H1 (cell line): ENCODE measurements at regions not wholly inside any gene's neighbourhood (a gene's known extent, or its start where the extent isn't known, plus 50 kb on each side); places are given as distances from the start of the nearest gene placed in this dataset.

Source experiments
- CTCF ChIA-PET: fragments of 300-600 bp; sonication (Branson Sonifier 250); formaldehyde crosslinking; loops from one replicate; lab custom pipeline; 2021; ENCODE audit not compliant: partially characterized antibody; lab: Charles Lee
- POLR2A ChIA-PET: fragments of 300-600 bp; sonication (Branson Sonifier 250); formaldehyde crosslinking; loops from one replicate; lab custom pipeline; 2021; ENCODE audit warnings: inconsistent platforms; ENCODE audit not compliant: partially characterized antibody; lab: Charles Lee
- DNase-seq, 2 experiments: peaks; one replicate each; pipeline versions ENCODE4 v3.0.0 to v3.0.0-alpha.2; 2010 to 2022; ENCODE audit warnings: low spot score in 2 of 2, low read depth in 1 of 2, mixed read lengths in 1 of 2
- FAIRE-seq: peaks from 2 replicates; lab custom pipeline; 2011; peaks lifted over from hg19 to GRCh38; lab: Jason Lieb, UNC
- H2AFZ ChIP-seq: 2 replicates; pipeline ENCODE4 v1.8.1; 2012; ENCODE audit warnings: low read length, inconsistent platforms
- H2AK5ac ChIP-seq: 2 replicates; pipeline ENCODE4 v1.6.1; 2013; ENCODE audit warnings: low read depth, low read length
- H2BK120ac ChIP-seq: replicated peaks from 2 replicates; pipeline ENCODE3; 2013; ENCODE audit warnings: low read depth, low read length, inconsistent platforms
- H2BK12ac ChIP-seq: 2 replicates; pipeline ENCODE4 v1.6.1; 2013; ENCODE audit warnings: low read depth, low read length
- H2BK15ac ChIP-seq: 2 replicates; pipeline ENCODE4 v1.6.1; 2013; ENCODE audit warnings: low read length
- H2BK20ac ChIP-seq: 2 replicates; pipeline ENCODE4 v1.6.1; 2013; ENCODE audit warnings: low read length
- H2BK5ac ChIP-seq: 2 replicates; pipeline ENCODE4 v1.6.1; 2013; ENCODE audit warnings: low read depth, low read length
- H3K14ac ChIP-seq: 2 replicates; pipeline ENCODE4 v1.6.1; 2013; ENCODE audit warnings: inconsistent platforms; ENCODE audit not compliant: insufficient read length
- H3K18ac ChIP-seq: 2 replicates; pipeline ENCODE4 v1.6.1; 2013; ENCODE audit warnings: low read length; ENCODE audit errors: extremely low read depth
- H3K23ac ChIP-seq: 2 replicates; pipeline ENCODE4 v1.6.1; 2013; ENCODE audit warnings: inconsistent platforms; ENCODE audit not compliant: insufficient read length
- H3K23me2 ChIP-seq: 2 replicates; pipeline ENCODE4 v1.6.1; 2013; ENCODE audit warnings: low read depth, low read length
- H3K27ac ChIP-seq: 2 replicates; pipeline ENCODE4 v1.6.1; 2011; ENCODE audit warnings: low read depth, low read length, inconsistent platforms
- H3K27me3 ChIP-seq, 4 experiments: replicated peaks in 1 of 4; 1 replicate in 1 of 4; 2 replicates in 3 of 4; pipeline versions ENCODE4 v1.6.1 to v1.8.1; 2011 to 2013; ENCODE audit warnings: low read length in 3 of 4, mild to moderate bottlenecking in 3 of 4, inconsistent platforms in 2 of 4, mixed read lengths in 2 of 4, moderate library complexity in 1 of 4; ENCODE audit not compliant: control insufficient read depth in 3 of 4, insufficient read depth in 3 of 4; ENCODE audit errors: extremely low read depth in 1 of 4
- H3K36me3 ChIP-seq, 4 experiments: 2 replicates each; pipeline versions ENCODE4 v1.6.1 to v1.8.1; 2011 to 2013; ENCODE audit warnings: mild to moderate bottlenecking in 4 of 4, low read length in 3 of 4, moderate library complexity in 2 of 4, control low read depth in 1 of 4, inconsistent platforms in 1 of 4; ENCODE audit not compliant: insufficient read depth in 4 of 4, control insufficient read depth in 2 of 4
- H3K4ac ChIP-seq: replicated peaks from 2 replicates; pipeline ENCODE3; 2013; ENCODE audit warnings: low read length, low read depth, mixed read lengths, inconsistent platforms; ENCODE audit not compliant: insufficient read length
- H3K4me1 ChIP-seq, 4 experiments: replicated peaks in 1 of 4; 1 replicate in 1 of 4; 2 replicates in 3 of 4; pipeline versions ENCODE4 v1.6.1 to v1.8.1; 2011 to 2013; ENCODE audit warnings: low read length in 3 of 4, inconsistent platforms in 2 of 4, mixed read lengths in 1 of 4; ENCODE audit not compliant: insufficient read depth in 4 of 4, control insufficient read depth in 3 of 4
- H3K4me2 ChIP-seq, 2 experiments: 2 replicates each; pipeline versions ENCODE4 v1.6.1 to v1.8.1; 2011 to 2013; ENCODE audit warnings: low read depth in 2 of 2, low read length in 2 of 2, control low read depth in 1 of 2, inconsistent platforms in 1 of 2, mild to moderate bottlenecking in 1 of 2; ENCODE audit not compliant: insufficient read depth in 1 of 2
- H3K4me3 ChIP-seq, 4 experiments: fragments of 200-600, 300-600 bp in 1 of 4; sonication (generic), shearing (Covaris generic), sonication (Bioruptor Twin) in 1 of 4; 2 replicates each; pipeline versions ENCODE4 v1.5.1 to v1.8.1; 2011 to 2016; ENCODE audit warnings: low read length in 4 of 4, low read depth in 3 of 4, control low read depth in 2 of 4, inconsistent platforms in 2 of 4, mild to moderate bottlenecking in 2 of 4, mixed read lengths in 1 of 4, moderate library complexity in 1 of 4; ENCODE audit not compliant: insufficient read depth in 2 of 4; ENCODE audit errors: extremely low read depth in 1 of 4
- H3K56ac ChIP-seq: replicated peaks from 2 replicates; pipeline ENCODE3; 2013; ENCODE audit warnings: low read depth, mild to moderate bottlenecking, mixed read lengths, low read length, inconsistent platforms; ENCODE audit not compliant: insufficient read length
- H3K79me1 ChIP-seq: 2 replicates; pipeline ENCODE4 v1.6.1; 2013; ENCODE audit warnings: low read depth, low read length, control low read depth
- H3K79me2 ChIP-seq, 2 experiments: 2 replicates each; pipeline versions ENCODE4 v1.6.1 to v1.8.1; 2012 to 2013; ENCODE audit warnings: low read length in 2 of 2, mild to moderate bottlenecking in 2 of 2, inconsistent platforms in 1 of 2; ENCODE audit not compliant: insufficient read depth in 2 of 2, control insufficient read depth in 1 of 2
- H3K9ac ChIP-seq, 4 experiments: replicated peaks in 1 of 4; 1 replicate in 1 of 4; 2 replicates in 3 of 4; pipeline versions ENCODE4 v1.6.1 to v1.8.1; 2011 to 2013; ENCODE audit warnings: low read depth in 3 of 4, low read length in 3 of 4, control low read depth in 2 of 4, mild to moderate bottlenecking in 2 of 4, moderate library complexity in 2 of 4, inconsistent platforms in 1 of 4; ENCODE audit errors: extremely low read depth in 1 of 4
- H3K9me3 ChIP-seq, 2 experiments: 2 replicates each; pipeline versions ENCODE4 v1.6.1 to v1.8.1; 2012 to 2013; ENCODE audit warnings: mild to moderate bottlenecking in 2 of 2, moderate library complexity in 2 of 2, control low read depth in 1 of 2, inconsistent platforms in 1 of 2, low read depth in 1 of 2, low read length in 1 of 2, mixed read lengths in 1 of 2; ENCODE audit not compliant: insufficient read depth in 2 of 2
- H4K20me1 ChIP-seq, 2 experiments: replicated peaks in 1 of 2; 2 replicates each; pipeline versions ENCODE3 to v1.8.1; 2011 to 2013; ENCODE audit warnings: inconsistent platforms in 2 of 2, low read length in 2 of 2, mild to moderate bottlenecking in 1 of 2; ENCODE audit not compliant: insufficient read depth in 2 of 2, control insufficient read depth in 1 of 2
- H4K5ac ChIP-seq: 2 replicates; pipeline ENCODE4 v1.6.1; 2013; ENCODE audit warnings: low read length, low read depth, mixed read lengths, inconsistent platforms; ENCODE audit not compliant: insufficient read length
- H4K8ac ChIP-seq: 2 replicates; pipeline ENCODE4 v1.8.0; 2013; ENCODE audit warnings: mild to moderate bottlenecking, moderate library complexity, low read length, inconsistent platforms; ENCODE audit not compliant: insufficient read depth; ENCODE audit errors: extremely low read depth
- H4K91ac ChIP-seq: replicated peaks from 2 replicates; pipeline ENCODE3; 2013; ENCODE audit warnings: low read length, mixed read lengths, inconsistent platforms; ENCODE audit not compliant: insufficient read length
- CTBP2 ChIP-seq: IDR thresholded peaks from 2 replicates; pipeline ENCODE4 v1.7.0; 2011; ENCODE audit warnings: borderline replicate concordance, mild to moderate bottlenecking, moderate library complexity, mixed read lengths, low read length; ENCODE audit not compliant: insufficient read depth, insufficient read length
- EZH2 ChIP-seq: fragments of 200-600 bp; sonication (generic); IDR thresholded peaks from 2 replicates; pipeline ENCODE4 v1.7.1; 2012; ENCODE audit warnings: low read depth, mild to moderate bottlenecking, moderate library complexity, low read length, inconsistent platforms; ENCODE audit not compliant: severe bottlenecking

DNA sequence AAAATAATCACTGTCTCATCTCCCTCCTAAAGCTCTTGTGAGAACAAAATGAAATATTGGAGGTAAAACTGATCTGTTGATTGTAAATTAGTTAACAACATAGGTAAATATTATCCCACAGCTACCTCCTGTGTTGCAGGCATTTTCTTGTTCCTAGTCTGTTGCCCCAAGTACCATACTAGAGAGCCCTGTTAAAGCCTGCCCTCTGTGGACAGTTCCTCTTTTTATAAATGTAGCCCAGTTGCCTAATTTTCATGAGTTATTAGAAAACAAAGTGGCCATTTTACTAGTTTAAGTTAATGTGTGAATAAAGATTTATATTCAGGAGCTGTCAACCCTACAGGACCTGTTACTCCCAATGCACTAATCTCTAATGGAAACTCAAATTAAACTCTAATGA is 180.0 kb upstream of the KCND3 start:
- no peak overlapping the region for H2BK12ac ChIP-seq
- no peaks in the 10 kb centered on the region for H3K9me3 ChIP-seq
- H3K9ac ChIP-seq: no peak overlapping the region
- no peaks in the 10 kb centered on the region for H3K4me1 ChIP-seq
- no peak overlapping the region for H3K23ac ChIP-seq
- no peak overlapping the region for H2BK15ac ChIP-seq
- H3K27ac ChIP-seq: no peak overlapping the region
- CTCF ChIA-PET: interaction anchor here (1.2 to 2.2 kb wide), 2 partner anchors 11 to 111 kb away, joined by 3 to 6 read pairs; no protein-coding TSS in a partner anchor
- no peak overlapping the region for H3K18ac ChIP-seq
- no peaks in the 10 kb centered on the region for H3K27me3 ChIP-seq
- no peaks in the 10 kb centered on the region for H3K23me2 ChIP-seq
- no peak overlapping the region for H3K56ac ChIP-seq
- no peak overlapping the region for H3K4me2 ChIP-seq
- TF ChIP-seq EZH2 (no peak), CTBP2 (no peak)
- no peak overlapping the region for H2AK5ac ChIP-seq
- H3K4ac ChIP-seq: no peak overlapping the region
- no peak overlapping the region for H2AFZ ChIP-seq
- no peaks in the 10 kb centered on the region for H4K20me1 ChIP-seq
- no peak for DNase-seq
- no peaks in the 10 kb centered on the region for H3K79me2 ChIP-seq
- no peak overlapping the region for H2BK20ac ChIP-seq
- H2BK5ac ChIP-seq: no peak overlapping the region
- FAIRE-seq: no peak
- no peak overlapping the region for H4K91ac ChIP-seq
- no peak overlapping the region for H2BK120ac ChIP-seq
- no peak overlapping the region for H4K8ac ChIP-seq
- H4K5ac ChIP-seq: no peak overlapping the region
- H3K79me1 ChIP-seq: no peaks in the 10 kb centered on the region
- POLR2A ChIA-PET: no interaction called here
- H3K14ac ChIP-seq: no peak overlapping the region
- H3K4me3 ChIP-seq: no peak overlapping the region
- no peaks in the 10 kb centered on the region for H3K36me3 ChIP-seq
